HepG2 (cell line): ENCODE measurements at regions not wholly inside any gene's neighbourhood (a gene's known extent, or its start where the extent isn't known, plus 50 kb on each side); places are given as distances from the start of the nearest gene placed in this dataset.

ENCODE experiments used
- CBX5 ChIP-seq: sonication (generic); formaldehyde crosslinking; IDR thresholded peaks from 2 replicates; pipeline ENCODE4 v1.4.0; 2020; ENCODE audit warnings: missing genetic modification reagents, borderline replicate concordance
- CTCF ChIP-seq: sonication (generic); formaldehyde crosslinking; IDR thresholded peaks from 2 replicates; pipeline ENCODE4 v1.5.0; 2020; ENCODE audit warnings: mild to moderate bottlenecking, missing genetic modification reagents, moderate library complexity
- ESRRA ChIP-seq: sonication (generic); formaldehyde crosslinking; IDR thresholded peaks from 2 replicates; pipeline ENCODE4 v1.5.1; 2020; ENCODE audit warnings: mild to moderate bottlenecking, low read depth, missing genetic modification reagents
- GFI1 ChIP-seq: sonication (generic); formaldehyde crosslinking; IDR thresholded peaks from 2 replicates; pipeline ENCODE4 v1.5.0; 2020; ENCODE audit warnings: missing genetic modification reagents, mild to moderate bottlenecking, borderline replicate concordance
- GPBP1L1 ChIP-seq: sonication (generic); formaldehyde crosslinking; IDR thresholded peaks from 2 replicates; pipeline ENCODE4 v1.5.0; 2020; ENCODE audit warnings: mild to moderate bottlenecking, missing genetic modification reagents
- RFXAP ChIP-seq: sonication (generic); formaldehyde crosslinking; IDR thresholded peaks from 2 replicates; pipeline ENCODE4 v1.4.0; 2020; ENCODE audit warnings: missing genetic modification reagents, borderline replicate concordance

GRCh38 chr20:50267041-50267865 lies 76.6 kb downstream of the CEBPB start:
- TF ChIP-seq GFI1 (CRISPR knock-in tag) (no peak), RFXAP (CRISPR knock-in tag) (no peak), ESRRA (CRISPR knock-in tag) (no peak), GPBP1L1 (CRISPR knock-in tag) (no peak), CTCF (CRISPR knock-in tag) (0 out of 2 replicates have a peak, but pooled peaks have one; percentile 19), CBX5 (CRISPR knock-in tag) (0 out of 2 replicates have a peak, but pooled peaks have one; percentile 17)
